Heart right ventricle (tissue), 16 donors: ENCODE measurements at regions not wholly inside any gene's neighbourhood (a gene's known extent, or its start where the extent isn't known, plus 50 kb on each side); places are given as distances from the start of the nearest gene placed in this dataset.
A peak's percentile ranks its signal among the peaks of the same experiment; 100 is the strongest.
"Not testable (repeated sequence)": the region's sequence is repeated elsewhere in the genome, so short reads cannot be mapped to it uniquely, and the experiment has no call there.

ENCODE experiments used
- ATAC-seq, 8 donors: fragments of 200-7000 bp; cut with Tn5 transposase; one replicate each; pipeline ENCODE4 v1.9.1; 2020; ENCODE audit warnings: mild to moderate bottlenecking in 8 of 8, moderate library complexity in 8 of 8, moderate number of reproducible peaks in 1 of 8
- DNase-seq, 2 donors: peaks; one replicate each; pipeline ENCODE4 v3.0.0-alpha.2; 2020
- H3K27ac ChIP-seq, 10 donors: fragments of 200-600 bp; sonication (generic) in 2 of 10; one replicate each; pipeline versions ENCODE4 v1.5.0 to v1.8.0; 2020 to 2022; ENCODE audit warnings: mild to moderate bottlenecking in 3 of 10
- H3K27me3 ChIP-seq, 7 donors: fragments of 200-600 bp; one replicate each; pipeline ENCODE4 v1.8.0; 2021 to 2022; ENCODE audit warnings: mild to moderate bottlenecking in 2 of 7
- H3K36me3 ChIP-seq, 9 donors: fragments of 200-600 bp; sonication (generic) in 1 of 9; one replicate each; pipeline versions ENCODE4 v1.5.0 to v1.8.0; 2020 to 2022; ENCODE audit warnings: mild to moderate bottlenecking in 2 of 9
- H3K4me1 ChIP-seq, 9 donors: fragments of 200-600 bp; sonication (generic) in 1 of 9; one replicate each; pipeline versions ENCODE4 v1.5.0 to v1.8.0; 2020 to 2022; ENCODE audit warnings: mild to moderate bottlenecking in 4 of 9
- H3K4me3 ChIP-seq, 10 donors: fragments of 200-600 bp; sonication (generic) in 2 of 10; one replicate each; pipeline versions ENCODE4 v1.5.0 to v1.8.0; 2020 to 2022; ENCODE audit warnings: mild to moderate bottlenecking in 7 of 10, moderate library complexity in 2 of 10
- H3K9me3 ChIP-seq, 11 donors: fragments of 200-600 bp in 10 of 11; sonication (generic) in 2 of 11; one replicate each; pipeline versions ENCODE4 v1.5.0 to v1.8.0; 2013 to 2022; ENCODE audit warnings: mild to moderate bottlenecking in 2 of 11, control low read depth in 1 of 11, moderate library complexity in 1 of 11
- WGBS, 2 donors: extraction: QIAGEN DNeasy Blood & Tissue Kit; methylation state at CpG; one replicate each; pipeline ENCODE4 v1.1.7; 2013; ENCODE audit warnings: inconsistent platforms in 1 of 2; 5-methylcytosine and 5-hydroxymethylcytosine counted together
- intact Hi-C, 10 donors: fragments of 100-400 bp; cut with DNase I; formaldehyde crosslinking; loops; one replicate each; pipeline versions ENCODE4 v1.11.1 to v1.14.2; 2022
- TF ChIP-seq, protein P1 (sequence below), 9 donors: fragments of 200-600 bp; sonication (generic) in 2 of 9; IDR thresholded peaks; one replicate each; pipeline versions ENCODE4 v1.5.0 to v1.8.0; 2021 to 2022; ENCODE audit warnings: antibody characterized with exemption in 9 of 9, mild to moderate bottlenecking in 5 of 9, moderate library complexity in 1 of 9
- donor health status: Arrhythmogenic right ventricular cardiomyopathy.
- donor health status: ischemic (EF 13 %, LVEDD 7.1; RV severe dilation, severe dysfunction).
- donor health status: healthy with polysubstance abuse.
- donor health status: DM: no; HTN: yes; CAD: no.
- donor health status: DM: no; HTN: no; CAD: no.
- donor health status: ischemic (EF 25% LVEDD 6.9; RV normal size, moderate dysfunction).
- donor health status: ischemic (EF 25% LVEDD 5.7; RV mildly dilated, moderate dysfunction).
- donor health status: healthy.
- donor health status: DM: yes; HTN: yes; CAD: no.
- donor health status: Ischemic cardiomyopathy.
- donor health status: ischemic (EF 35%, LVEDD 5.7; RV mildly dilated, moderate dysfunction).
- donor health status: nonischemic (EF 11% LVEDD 7.7; RV severe dilation, severe dysfunction).
- donor health status: DM: yes; HTN: yes; CAD: no.
- donor health status: PGD.
- donor health status: ischemic (EF 29% LVEDD 5.4; RV normal size, mild dysfunction).
- donor health status: nonischemic (EF 23%, LVEDD 6.1; RV moderate dilation, normal function).

GRCh38 chr9:75500479-75500878, 390.0 kb upstream of the PCSK5 start:
- Histone ChIP-seq H3K36me3 (no peaks in the 10 kb centered on the region), H3K4me3 (no peak overlapping the region), H3K4me1 (peaks cover 0 to 32% (median 0%) of the 10 kb centered on the region in 9 donors), H3K9me3 (no peaks in the 10 kb centered on the region), H3K27me3 (no peaks in the 10 kb centered on the region), H3K27ac (peak overlapping the region in 2 of 10 donors; percentile 11 to 47)
- 18 to 42% methylated on average over 2 of the region's 2 CpGs for WGBS, 2 donors
- TF ChIP-seq, protein P1, sequence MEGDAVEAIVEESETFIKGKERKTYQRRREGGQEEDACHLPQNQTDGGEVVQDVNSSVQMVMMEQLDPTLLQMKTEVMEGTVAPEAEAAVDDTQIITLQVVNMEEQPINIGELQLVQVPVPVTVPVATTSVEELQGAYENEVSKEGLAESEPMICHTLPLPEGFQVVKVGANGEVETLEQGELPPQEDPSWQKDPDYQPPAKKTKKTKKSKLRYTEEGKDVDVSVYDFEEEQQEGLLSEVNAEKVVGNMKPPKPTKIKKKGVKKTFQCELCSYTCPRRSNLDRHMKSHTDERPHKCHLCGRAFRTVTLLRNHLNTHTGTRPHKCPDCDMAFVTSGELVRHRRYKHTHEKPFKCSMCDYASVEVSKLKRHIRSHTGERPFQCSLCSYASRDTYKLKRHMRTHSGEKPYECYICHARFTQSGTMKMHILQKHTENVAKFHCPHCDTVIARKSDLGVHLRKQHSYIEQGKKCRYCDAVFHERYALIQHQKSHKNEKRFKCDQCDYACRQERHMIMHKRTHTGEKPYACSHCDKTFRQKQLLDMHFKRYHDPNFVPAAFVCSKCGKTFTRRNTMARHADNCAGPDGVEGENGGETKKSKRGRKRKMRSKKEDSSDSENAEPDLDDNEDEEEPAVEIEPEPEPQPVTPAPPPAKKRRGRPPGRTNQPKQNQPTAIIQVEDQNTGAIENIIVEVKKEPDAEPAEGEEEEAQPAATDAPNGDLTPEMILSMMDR (IDR thresholded peaks at IDR 0.05): no peak
- ATAC-seq (peak in 4 of 8 donors; percentile 35 to 82 (median 64)), DNase-seq (no peak)
- intact Hi-C loops: no loop called here

DNA sequence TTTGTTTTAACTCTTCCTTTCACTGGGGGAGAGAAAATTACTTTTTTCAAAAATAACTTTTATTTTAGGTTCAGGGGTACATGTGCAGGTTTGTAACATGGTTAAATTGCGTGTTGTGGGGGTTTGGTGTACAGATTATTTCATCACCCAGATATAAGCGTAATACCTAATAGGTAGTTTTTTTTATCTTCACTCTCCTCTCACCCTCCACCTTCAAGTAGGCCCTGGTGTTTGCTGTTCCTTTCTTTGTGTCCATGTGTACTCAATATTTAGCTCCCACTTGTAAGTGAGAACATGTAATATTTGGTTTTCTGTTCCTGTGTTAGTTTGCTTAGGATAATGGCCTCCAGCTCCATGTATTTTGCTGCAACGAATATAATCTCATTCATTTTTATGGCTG, 389.5 kb upstream of the PCSK5 start:
- intact Hi-C loops, ATAC-seq, H3K36me3 ChIP-seq, H3K4me3 ChIP-seq, H3K27ac ChIP-seq, H3K27me3 ChIP-seq, H3K9me3 ChIP-seq, DNase-seq: not testable (repeated sequence)
- H3K4me1 ChIP-seq: peaks cover 0 to 37% (median 0%) of the 10 kb centered on the region in 9 donors
- 76 to 83% methylated on average over 3 of the region's 3 CpGs for WGBS, 2 donors

- peaks cover 0 to 33% (median 0%) of the 10 kb centered on the region in 9 donors for H3K4me1 ChIP-seq
- no peak overlapping the region for H3K4me3 ChIP-seq
- peaks cover 0 to 17% (median 5%) of the 10 kb centered on the region in 11 donors for H3K9me3 ChIP-seq
- H3K27ac ChIP-seq: peak overlapping the region in 1 of 10 donors; percentile 54
- ATAC-seq: no peak
- DNase-seq: no peak
- TF ChIP-seq, protein P1 (IDR thresholded peaks at IDR 0.05): no peak
- no peaks in the 10 kb centered on the region for H3K27me3 ChIP-seq
- no peaks in the 10 kb centered on the region for H3K36me3 ChIP-seq
- intact Hi-C loops: no loop called here
Measured at GRCh38 chr9:75504721-75505120, 385.8 kb upstream of the PCSK5 start.

DNA sequence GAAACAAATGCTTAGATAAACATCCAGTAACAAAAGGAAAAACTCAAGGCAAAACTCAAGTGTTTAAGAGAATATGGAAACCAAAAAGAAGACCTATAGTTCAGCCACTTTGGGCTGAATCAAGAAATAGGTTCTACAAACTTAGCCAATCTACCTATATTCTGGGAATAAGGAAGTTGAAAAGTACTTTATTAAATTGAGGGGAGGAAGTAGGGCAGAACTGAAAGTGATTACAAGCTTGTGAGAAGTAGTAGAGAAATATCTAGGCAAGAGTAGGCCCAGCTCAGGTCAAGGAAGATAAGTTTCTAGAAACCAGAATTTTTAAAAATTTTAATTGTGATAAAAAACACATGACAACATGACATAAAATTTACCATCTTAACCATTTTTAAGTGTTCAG, 384.8 kb upstream of the PCSK5 start:
- intact Hi-C loops: no loop called here
- Histone ChIP-seq H3K27me3 (no peaks in the 10 kb centered on the region), H3K27ac (no peak overlapping the region), H3K4me3 (no peak overlapping the region), H3K9me3 (peaks cover 0 to 17% (median 5%) of the 10 kb centered on the region in 11 donors), H3K36me3 (no peaks in the 10 kb centered on the region), H3K4me1 (peaks cover 0 to 25% (median 0%) of the 10 kb centered on the region in 9 donors)
- DNase-seq: no peak
- no peak for ATAC-seq
- TF ChIP-seq, protein P1 (IDR thresholded peaks at IDR 0.05): no peak

- Histone ChIP-seq H3K27ac (no peak overlapping the region), H3K27me3 (no peaks in the 10 kb centered on the region), H3K4me1 (peaks cover 0 to 13% (median 0%) of the 10 kb centered on the region in 9 donors), H3K4me3 (no peak overlapping the region), H3K9me3 (no peaks in the 10 kb centered on the region), H3K36me3 (no peaks in the 10 kb centered on the region)
- intact Hi-C loops: no loop called here
- DNase-seq (no peak), ATAC-seq (no peak)
- TF ChIP-seq, protein P1 (IDR thresholded peaks at IDR 0.05): no peak
Measured at GRCh38 chr9:75529463-75529862, 361.0 kb upstream of the PCSK5 start.
